ENCODE measurements at regions not wholly inside any gene's neighbourhood (a gene's known extent, or its start where the extent isn't known, plus 50 kb on each side); places are given as distances from the start of the nearest gene placed in this dataset.
A peak's percentile ranks its signal among the peaks of the same experiment; 100 is the strongest.

- no peak for TF ChIP-seq EZH2 (IDR thresholded peaks at IDR 0.05; ENCODE audit: insufficient read depth, low read length)
- TF ChIP-seq, protein P1, sequence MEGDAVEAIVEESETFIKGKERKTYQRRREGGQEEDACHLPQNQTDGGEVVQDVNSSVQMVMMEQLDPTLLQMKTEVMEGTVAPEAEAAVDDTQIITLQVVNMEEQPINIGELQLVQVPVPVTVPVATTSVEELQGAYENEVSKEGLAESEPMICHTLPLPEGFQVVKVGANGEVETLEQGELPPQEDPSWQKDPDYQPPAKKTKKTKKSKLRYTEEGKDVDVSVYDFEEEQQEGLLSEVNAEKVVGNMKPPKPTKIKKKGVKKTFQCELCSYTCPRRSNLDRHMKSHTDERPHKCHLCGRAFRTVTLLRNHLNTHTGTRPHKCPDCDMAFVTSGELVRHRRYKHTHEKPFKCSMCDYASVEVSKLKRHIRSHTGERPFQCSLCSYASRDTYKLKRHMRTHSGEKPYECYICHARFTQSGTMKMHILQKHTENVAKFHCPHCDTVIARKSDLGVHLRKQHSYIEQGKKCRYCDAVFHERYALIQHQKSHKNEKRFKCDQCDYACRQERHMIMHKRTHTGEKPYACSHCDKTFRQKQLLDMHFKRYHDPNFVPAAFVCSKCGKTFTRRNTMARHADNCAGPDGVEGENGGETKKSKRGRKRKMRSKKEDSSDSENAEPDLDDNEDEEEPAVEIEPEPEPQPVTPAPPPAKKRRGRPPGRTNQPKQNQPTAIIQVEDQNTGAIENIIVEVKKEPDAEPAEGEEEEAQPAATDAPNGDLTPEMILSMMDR (IDR thresholded peaks at IDR 0.05; ENCODE audit: insufficient read depth, low read depth, low read length), result peak; percentile 98
Observed at GRCh38 chr1:233790662-233791371, 113.7 kb upstream of the SLC35F3 start.

GRCh38 chr1:233791372-233791703 lies 113.1 kb upstream of the SLC35F3 start:
- H3K9ac ChIP-seq (ENCODE audit: low read length), result no peak overlapping the region
- Mint-ChIP-seq H3K36me3 (ENCODE audit: low read depth, unreplicated experiment) (no peaks in the 10 kb centered on the region), H3K27me3 (ENCODE audit: low read depth, unreplicated experiment) (no peaks in the 10 kb centered on the region), H3K4me1 (ENCODE audit: low read depth, unreplicated experiment) (no peaks in the 10 kb centered on the region), H3K9me3 (ENCODE audit: unreplicated experiment) (peaks cover 5% of the 10 kb centered on the region), H3K27ac (ENCODE audit: unreplicated experiment) (no peak overlapping the region), H3K4me3 (ENCODE audit: unreplicated experiment) (no peak overlapping the region)
- no peak for FAIRE-seq
- H3K36me3 ChIP-seq (ENCODE audit: insufficient read depth, low read length), result no peaks in the 10 kb centered on the region
- H3K4me1 ChIP-seq (ENCODE audit: insufficient read depth, low read length), result no peaks in the 10 kb centered on the region
- no peak for TF ChIP-seq EZH2 (IDR thresholded peaks at IDR 0.05; ENCODE audit: insufficient read depth, low read length)
- TF ChIP-seq, protein P1 (IDR thresholded peaks at IDR 0.05; ENCODE audit: insufficient read depth, low read depth, low read length), result no peak
- DNase-seq (ENCODE audit: low read depth), result no peak
- no peak overlapping the region for H3K4me3 ChIP-seq (ENCODE audit: insufficient read depth, low read depth, low read length)
- H3K79me2 ChIP-seq (ENCODE audit: insufficient read depth, low read length), result no peaks in the 10 kb centered on the region
- no peak overlapping the region for H3K27ac ChIP-seq (ENCODE audit: low read depth, low read length)
- no peaks in the 10 kb centered on the region for H4K20me1 ChIP-seq (ENCODE audit: insufficient read depth, low read length)
- no peak overlapping the region for H3K4me2 ChIP-seq (ENCODE audit: low read length)
- H2AFZ ChIP-seq (ENCODE audit: low read depth, low read length), result no peak overlapping the region
- no peaks in the 10 kb centered on the region for H3K27me3 ChIP-seq (ENCODE audit: insufficient read depth, low read length)
- H3K9me3 ChIP-seq (ENCODE audit: insufficient read depth, low read depth, low read length), result no peaks in the 10 kb centered on the region

More at GRCh38 chr1:233790662-233791371, 113.7 kb upstream of the SLC35F3 start:
- DNase-seq (ENCODE audit: low read depth) (peak; percentile 46), FAIRE-seq (no peak)
- Histone ChIP-seq H3K27ac (ENCODE audit: low read depth, low read length) (no peak overlapping the region), H3K4me1 (ENCODE audit: insufficient read depth, low read length) (no peaks in the 10 kb centered on the region), H3K36me3 (ENCODE audit: insufficient read depth, low read length) (no peaks in the 10 kb centered on the region), H3K4me2 (ENCODE audit: low read length) (no peak overlapping the region), H3K9ac (ENCODE audit: low read length) (no peak overlapping the region), H2AFZ (ENCODE audit: low read depth, low read length) (no peak overlapping the region), H3K27me3 (ENCODE audit: insufficient read depth, low read length) (no peaks in the 10 kb centered on the region), H3K79me2 (ENCODE audit: insufficient read depth, low read length) (no peaks in the 10 kb centered on the region), H3K9me3 (ENCODE audit: insufficient read depth, low read depth, low read length) (no peaks in the 10 kb centered on the region), H3K4me3 (ENCODE audit: insufficient read depth, low read depth, low read length) (no peak overlapping the region), H4K20me1 (ENCODE audit: insufficient read depth, low read length) (no peaks in the 10 kb centered on the region)
- Mint-ChIP-seq H3K27me3 (ENCODE audit: low read depth, unreplicated experiment) (no peaks in the 10 kb centered on the region), H3K9me3 (ENCODE audit: unreplicated experiment) (peaks cover 5% of the 10 kb centered on the region), H3K4me1 (ENCODE audit: low read depth, unreplicated experiment) (no peaks in the 10 kb centered on the region), H3K27ac (ENCODE audit: unreplicated experiment) (no peak overlapping the region), H3K4me3 (ENCODE audit: unreplicated experiment) (no peak overlapping the region), H3K36me3 (ENCODE audit: low read depth, unreplicated experiment) (no peaks in the 10 kb centered on the region)

DNA sequence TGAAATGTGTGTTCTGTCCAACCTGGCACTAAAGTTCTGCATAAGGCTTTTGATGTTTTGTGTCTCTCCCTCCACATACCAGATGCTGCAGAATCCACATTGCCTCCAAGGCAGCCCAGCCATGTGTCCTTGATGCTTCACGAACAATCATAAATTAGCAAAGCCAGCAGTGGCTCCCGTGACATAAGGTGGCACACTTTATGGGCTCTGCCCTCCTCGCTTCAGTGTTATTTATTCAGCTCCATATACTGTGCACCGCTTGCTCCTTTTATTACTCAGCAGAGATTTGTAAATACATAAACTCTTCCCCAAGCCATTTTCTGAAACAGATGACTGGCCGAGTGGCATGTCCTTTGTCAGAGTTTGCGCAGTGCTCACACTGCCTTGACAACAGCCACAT lies 112.8 kb upstream of the SLC35F3 start:
- peaks cover 5% of the 10 kb centered on the region for H3K9me3 Mint-ChIP-seq (ENCODE audit: unreplicated experiment)
- Histone ChIP-seq H3K4me2 (ENCODE audit: low read length) (no peak overlapping the region), H3K4me1 (ENCODE audit: insufficient read depth, low read length) (no peaks in the 10 kb centered on the region), H3K27ac (ENCODE audit: low read depth, low read length) (no peak overlapping the region), H3K4me3 (ENCODE audit: insufficient read depth, low read depth, low read length) (no peak overlapping the region), H2AFZ (ENCODE audit: low read depth, low read length) (no peak overlapping the region), H3K79me2 (ENCODE audit: insufficient read depth, low read length) (no peaks in the 10 kb centered on the region), H3K27me3 (ENCODE audit: insufficient read depth, low read length) (no peaks in the 10 kb centered on the region), H3K36me3 (ENCODE audit: insufficient read depth, low read length) (no peaks in the 10 kb centered on the region), H4K20me1 (ENCODE audit: insufficient read depth, low read length) (no peaks in the 10 kb centered on the region), H3K9ac (ENCODE audit: low read length) (no peak overlapping the region), H3K9me3 (ENCODE audit: insufficient read depth, low read depth, low read length) (no peaks in the 10 kb centered on the region)
- H3K4me1 Mint-ChIP-seq (ENCODE audit: low read depth, unreplicated experiment), result no peaks in the 10 kb centered on the region
- H3K4me3 Mint-ChIP-seq (ENCODE audit: unreplicated experiment), result no peak overlapping the region
- no peaks in the 10 kb centered on the region for H3K27me3 Mint-ChIP-seq (ENCODE audit: low read depth, unreplicated experiment)
- FAIRE-seq (no peak), DNase-seq (ENCODE audit: low read depth) (no peak)
- TF ChIP-seq EZH2 (IDR thresholded peaks at IDR 0.05; ENCODE audit: insufficient read depth, low read length), result no peak
- TF ChIP-seq, protein P1 (IDR thresholded peaks at IDR 0.05; ENCODE audit: insufficient read depth, low read depth, low read length), result no peak
- no peaks in the 10 kb centered on the region for H3K36me3 Mint-ChIP-seq (ENCODE audit: low read depth, unreplicated experiment)
- H3K27ac Mint-ChIP-seq (ENCODE audit: unreplicated experiment), result no peak overlapping the region
